ENCODE measurements at regions not wholly inside any gene's neighbourhood (a gene's known extent, or its start where the extent isn't known, plus 50 kb on each side); places are given as distances from the start of the nearest gene placed in this dataset.

- POLR2A ChIA-PET: no interaction called here
- no peak for ATAC-seq
- TF ChIP-seq E2F8 (IDR thresholded peaks at IDR 0.05; ENCODE audit: low read depth, partially characterized antibody) (no peak), SKIL (IDR thresholded peaks at IDR 0.05; ENCODE audit: low read depth, poor library complexity, severe bottlenecking) (no peak), ETV6 (conservative IDR thresholded peaks at IDR 0.05 in 1 of 2, IDR thresholded peaks at IDR 0.05 in 1 of 2; ENCODE audit: borderline replicate concordance in 1 of 2, low read depth in 1 of 2) (no peak), ZBTB33 (IDR thresholded peaks at IDR 0.05) (no peak), POU2F2 (IDR thresholded peaks at IDR 0.05; ENCODE audit: borderline replicate concordance, low read depth, low read length) (no peak), BRCA1 (IDR thresholded peaks at IDR 0.05; ENCODE audit: low read depth, low read length) (no peak), SREBF1 (IDR thresholded peaks at IDR 0.05; ENCODE audit: low read length) (no peak), CEBPZ (IDR thresholded peaks at IDR 0.05; ENCODE audit: low read depth, low read length) (no peak)
- H3K27ac ChIP-seq (ENCODE audit: control insufficient read depth, insufficient read depth): no peak overlapping the region
- H3K4me3 ChIP-seq: no peak overlapping the region
- H3K27me3 ChIP-seq (replicated peaks in 1 of 2; ENCODE audit: control insufficient read depth in 2 of 2, insufficient read depth in 2 of 2, low read length in 1 of 2): no peaks in the 10 kb centered on the region; a peak in 1 of 4 replicates
- H2AFZ ChIP-seq (ENCODE audit: control insufficient read depth, low read depth, low read length): no peak overlapping the region
- no peaks in the 10 kb centered on the region for H3K79me2 ChIP-seq (ENCODE audit: control insufficient read depth, insufficient read depth, low read length)
- no peaks in the 10 kb centered on the region for H3K9me3 ChIP-seq (replicated peaks; ENCODE audit: control insufficient read depth, insufficient read depth, low read length)
- no peak for FAIRE-seq
- 39% methylated on average over 5 of the region's 5 CpGs for WGBS (ENCODE audit: insufficient coverage, insufficient replicate concordance, low lambda C conversion rate, missing lambda C conversion rate)
- SMC1A ChIA-PET (ENCODE audit: uncharacterized antibody, unreplicated experiment): no interaction called here
- no peaks in the 10 kb centered on the region; the same call in 1 of the 2 replicates for H3K4me1 ChIP-seq (ENCODE audit: control insufficient read depth, insufficient read depth, low read length)
- RAD21 ChIA-PET (ENCODE audit: unreplicated experiment): no interaction called here
- no peaks in the 10 kb centered on the region for H4K20me1 ChIP-seq (ENCODE audit: control insufficient read depth, insufficient read depth)
- no TSS peak for BruUV-seq (replicated peaks)
- CTCF ChIA-PET: no interaction called here
- H3K9ac ChIP-seq (ENCODE audit: control insufficient read depth, insufficient read depth, low read length): no peak overlapping the region
- intact Hi-C loops (cut with micrococcal nuclease; ENCODE audit: unreplicated experiment): no loop called here
- no peaks in the 10 kb centered on the region for H3K36me3 ChIP-seq (ENCODE audit: control insufficient read depth in 2 of 2, insufficient read depth in 2 of 2, low read length in 1 of 2)
- no peak overlapping the region for H3K4me2 ChIP-seq (ENCODE audit: control insufficient read depth, insufficient read depth)
- DNase-seq (ENCODE audit: low read depth, low spot score): no peak
- in situ Hi-C loops (cut with MboI): no loop called here
These were observed 96.3 kb upstream of the KIF26B start for GRCh38 chr1:245058436-245058835.
